ENCODE measurements at regions not wholly inside any gene's neighbourhood (a gene's known extent, or its start where the extent isn't known, plus 50 kb on each side); places are given as distances from the start of the nearest gene placed in this dataset.

DNA sequence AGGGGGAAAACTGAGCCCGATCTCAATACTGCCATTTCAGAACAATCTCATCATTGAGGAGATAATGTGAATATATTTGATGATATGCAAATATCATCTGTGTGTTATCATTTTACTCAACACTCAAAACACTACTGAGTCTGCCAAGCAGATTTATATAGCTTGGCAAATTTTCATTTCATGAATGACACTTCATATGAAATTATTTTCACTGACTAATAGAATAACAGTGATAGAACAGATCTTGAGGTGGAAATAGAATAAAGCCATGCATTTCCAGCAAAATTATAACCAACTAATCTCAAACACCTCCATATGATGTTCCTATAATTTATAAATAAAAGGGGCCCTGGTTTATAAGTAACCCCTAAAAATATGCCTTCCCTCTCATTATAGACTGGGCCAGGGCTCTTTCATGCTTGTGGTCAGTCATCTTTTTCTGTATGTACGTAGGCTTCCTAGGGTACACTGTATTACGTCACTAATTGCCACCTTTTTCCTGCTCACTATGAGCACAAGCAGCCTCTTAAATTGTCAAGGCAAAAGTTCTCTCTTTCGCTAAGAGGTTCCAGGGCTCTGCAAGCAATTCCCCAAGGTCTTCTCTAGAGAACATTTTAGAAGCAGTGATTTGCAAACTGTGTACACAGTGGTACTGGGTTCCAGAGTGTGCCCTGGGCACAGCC is 197.1 kb upstream of the FOXN3 start:
- H3K9me3 ChIP-seq (ENCODE audit: insufficient read depth, low read length) = no peaks in the 10 kb centered on the region
- peaks cover 5% of the 10 kb centered on the region; the same call in 1 of the 2 replicates for H3K79me2 ChIP-seq (ENCODE audit: low read length)
- no peak overlapping the region for H3K4me2 ChIP-seq (ENCODE audit: low read length)
- H3K4me3 ChIP-seq (ENCODE audit: low read length) = no peak overlapping the region
- H2AFZ ChIP-seq (ENCODE audit: low read depth, low read length) = no peak overlapping the region
- TF ChIP-seq, protein P1, sequence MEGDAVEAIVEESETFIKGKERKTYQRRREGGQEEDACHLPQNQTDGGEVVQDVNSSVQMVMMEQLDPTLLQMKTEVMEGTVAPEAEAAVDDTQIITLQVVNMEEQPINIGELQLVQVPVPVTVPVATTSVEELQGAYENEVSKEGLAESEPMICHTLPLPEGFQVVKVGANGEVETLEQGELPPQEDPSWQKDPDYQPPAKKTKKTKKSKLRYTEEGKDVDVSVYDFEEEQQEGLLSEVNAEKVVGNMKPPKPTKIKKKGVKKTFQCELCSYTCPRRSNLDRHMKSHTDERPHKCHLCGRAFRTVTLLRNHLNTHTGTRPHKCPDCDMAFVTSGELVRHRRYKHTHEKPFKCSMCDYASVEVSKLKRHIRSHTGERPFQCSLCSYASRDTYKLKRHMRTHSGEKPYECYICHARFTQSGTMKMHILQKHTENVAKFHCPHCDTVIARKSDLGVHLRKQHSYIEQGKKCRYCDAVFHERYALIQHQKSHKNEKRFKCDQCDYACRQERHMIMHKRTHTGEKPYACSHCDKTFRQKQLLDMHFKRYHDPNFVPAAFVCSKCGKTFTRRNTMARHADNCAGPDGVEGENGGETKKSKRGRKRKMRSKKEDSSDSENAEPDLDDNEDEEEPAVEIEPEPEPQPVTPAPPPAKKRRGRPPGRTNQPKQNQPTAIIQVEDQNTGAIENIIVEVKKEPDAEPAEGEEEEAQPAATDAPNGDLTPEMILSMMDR (IDR thresholded peaks at IDR 0.05; ENCODE audit: low read depth, low read length) = no peak
- TF ChIP-seq EZH2phosphoT487 (IDR thresholded peaks at IDR 0.05; ENCODE audit: low read depth) = no peak
- no peak overlapping the region for H3K27ac ChIP-seq (ENCODE audit: low read length)
- peaks cover 21% of the 10 kb centered on the region for H3K4me1 ChIP-seq (ENCODE audit: low read length)
- no peaks in the 10 kb centered on the region for H3K27me3 ChIP-seq (ENCODE audit: low read depth, low read length)
- no peak overlapping the region for H3K9ac ChIP-seq (ENCODE audit: low read length)
- no peaks in the 10 kb centered on the region for H3K36me3 ChIP-seq (replicated peaks; ENCODE audit: low read depth, low read length)
- no peaks in the 10 kb centered on the region for H4K20me1 ChIP-seq (ENCODE audit: insufficient read depth, low read length)

DNA sequence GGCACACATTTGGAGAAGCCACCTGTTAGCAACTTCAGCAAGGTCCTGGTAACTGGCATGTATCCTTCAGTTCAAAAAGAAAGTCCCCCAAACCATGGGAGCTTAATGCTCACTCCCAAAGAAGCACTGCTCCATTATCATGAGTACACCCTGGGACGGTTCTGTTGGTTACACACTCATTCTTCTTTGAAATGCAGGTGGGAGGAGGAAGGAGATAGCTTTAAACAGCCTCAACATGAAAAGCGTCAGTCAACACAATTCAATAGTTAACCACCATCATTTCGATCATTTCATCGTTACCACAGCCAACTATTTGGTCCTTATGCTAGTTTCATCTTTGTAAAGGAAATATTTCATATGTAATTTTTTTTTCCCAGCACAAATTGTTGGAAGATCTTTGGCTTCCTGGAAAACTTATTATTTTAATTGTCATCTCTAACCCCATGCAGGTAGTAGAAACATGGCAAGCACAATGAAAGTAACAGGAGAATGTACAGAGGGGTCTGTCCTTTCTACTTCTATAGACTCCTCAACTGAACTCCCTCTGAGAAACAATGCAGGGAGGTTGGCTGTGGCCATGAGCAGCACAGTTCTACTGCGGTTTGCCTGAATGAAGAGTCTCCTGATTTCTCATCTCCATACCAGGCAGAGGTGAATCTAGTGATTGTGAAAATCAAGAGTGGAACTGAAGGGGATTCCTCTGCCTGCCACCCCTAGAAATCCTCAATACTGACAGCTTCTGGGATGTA is 196.4 kb upstream of the FOXN3 start:
- H2AFZ ChIP-seq (ENCODE audit: low read depth, low read length) = no peak overlapping the region
- H4K20me1 ChIP-seq (ENCODE audit: insufficient read depth, low read length) = no peaks in the 10 kb centered on the region
- H3K27ac ChIP-seq (ENCODE audit: low read length) = no peak overlapping the region
- TF ChIP-seq, protein P1 (IDR thresholded peaks at IDR 0.05; ENCODE audit: low read depth, low read length) = no peak
- no peak for TF ChIP-seq EZH2phosphoT487 (IDR thresholded peaks at IDR 0.05; ENCODE audit: low read depth)
- no peaks in the 10 kb centered on the region for H3K9me3 ChIP-seq (ENCODE audit: insufficient read depth, low read length)
- no peaks in the 10 kb centered on the region for H3K27me3 ChIP-seq (ENCODE audit: low read depth, low read length)
- H3K4me3 ChIP-seq (ENCODE audit: low read length) = no peak overlapping the region
- H3K79me2 ChIP-seq (ENCODE audit: low read length) = peaks cover 5% of the 10 kb centered on the region; the same call in 1 of the 2 replicates
- H3K4me1 ChIP-seq (ENCODE audit: low read length) = peaks cover 21% of the 10 kb centered on the region
- no peak overlapping the region for H3K9ac ChIP-seq (ENCODE audit: low read length)
- no peak overlapping the region for H3K4me2 ChIP-seq (ENCODE audit: low read length)
- no peaks in the 10 kb centered on the region for H3K36me3 ChIP-seq (replicated peaks; ENCODE audit: low read depth, low read length)

DNA sequence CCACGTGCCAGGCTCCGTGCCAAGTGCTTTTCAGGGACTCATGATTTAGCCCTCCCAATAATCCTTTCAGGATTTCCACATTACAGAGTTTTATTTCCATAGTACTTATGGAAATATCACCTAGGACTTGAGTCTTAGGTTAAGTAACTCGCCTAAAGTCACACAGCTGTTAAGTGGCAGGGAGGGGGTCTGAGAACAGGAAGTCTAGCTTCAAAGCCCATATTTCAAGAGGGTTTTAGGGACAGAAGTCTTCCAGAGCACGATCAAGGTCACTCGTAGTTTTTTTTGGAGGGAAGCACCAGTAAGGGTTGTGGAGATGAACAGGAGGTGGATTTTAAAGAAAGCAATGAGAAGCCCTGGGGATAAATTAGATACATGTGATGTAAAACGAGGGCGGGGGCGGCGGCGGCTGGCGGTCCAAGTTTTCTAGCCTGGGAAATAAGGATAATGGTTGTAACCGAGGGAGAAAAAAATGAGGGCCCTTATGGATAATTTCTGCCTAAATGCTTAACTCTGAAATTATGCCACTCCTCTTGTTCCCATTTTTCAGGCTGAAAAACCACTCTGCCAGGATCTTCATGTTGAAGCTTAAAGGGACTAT is 192.6 kb upstream of the FOXN3 start:
- Histone ChIP-seq H3K9me3 (ENCODE audit: insufficient read depth, low read length) (peaks cover 3% of the 10 kb centered on the region; the same call in 1 of the 2 replicates), H4K20me1 (ENCODE audit: insufficient read depth, low read length) (no peaks in the 10 kb centered on the region), H3K4me1 (ENCODE audit: low read length) (peaks cover 5% of the 10 kb centered on the region), H3K4me3 (ENCODE audit: low read length) (no peak overlapping the region), H2AFZ (ENCODE audit: low read depth, low read length) (no peak overlapping the region), H3K9ac (ENCODE audit: low read length) (no peak overlapping the region), H3K27ac (ENCODE audit: low read length) (no peak overlapping the region), H3K4me2 (ENCODE audit: low read length) (no peak overlapping the region), H3K27me3 (ENCODE audit: low read depth, low read length) (no peaks in the 10 kb centered on the region), H3K36me3 (replicated peaks; ENCODE audit: low read depth, low read length) (no peaks in the 10 kb centered on the region), H3K79me2 (ENCODE audit: low read length) (no peaks in the 10 kb centered on the region)
- TF ChIP-seq, protein P1 (IDR thresholded peaks at IDR 0.05; ENCODE audit: low read depth, low read length) = no peak
- no peak for TF ChIP-seq EZH2phosphoT487 (IDR thresholded peaks at IDR 0.05; ENCODE audit: low read depth)

DNA sequence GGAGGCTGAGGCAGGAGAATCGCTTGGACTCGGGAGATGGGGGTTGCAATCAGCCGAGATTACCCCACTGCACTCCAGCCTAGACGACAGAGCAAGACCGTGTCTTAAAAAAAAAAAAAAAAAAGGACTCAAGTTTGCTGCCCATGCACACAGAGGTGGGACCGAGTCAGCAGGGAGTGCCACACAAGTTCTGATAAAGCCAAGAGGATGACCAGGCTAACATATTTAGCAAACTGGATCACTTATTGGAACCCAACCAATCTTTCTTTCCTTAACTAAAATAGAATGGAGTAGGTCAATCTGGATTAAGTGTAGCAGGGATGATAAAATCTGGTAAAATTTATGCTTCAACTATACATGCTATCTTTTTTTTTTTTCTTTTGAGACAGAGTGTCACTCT is 190.4 kb upstream of the FOXN3 start:
- peaks cover 3% of the 10 kb centered on the region; the same call in 1 of the 2 replicates for H3K9me3 ChIP-seq (ENCODE audit: insufficient read depth, low read length)
- H3K4me2 ChIP-seq (ENCODE audit: low read length) = no peak overlapping the region
- no peaks in the 10 kb centered on the region for H4K20me1 ChIP-seq (ENCODE audit: insufficient read depth, low read length)
- H3K4me3 ChIP-seq (ENCODE audit: low read length) = no peak overlapping the region
- H3K4me1 ChIP-seq (ENCODE audit: low read length) = no peaks in the 10 kb centered on the region
- no peak overlapping the region for H3K27ac ChIP-seq (ENCODE audit: low read length)
- no peaks in the 10 kb centered on the region for H3K36me3 ChIP-seq (replicated peaks; ENCODE audit: low read depth, low read length)
- H3K27me3 ChIP-seq (ENCODE audit: low read depth, low read length) = no peaks in the 10 kb centered on the region
- TF ChIP-seq EZH2phosphoT487 (IDR thresholded peaks at IDR 0.05; ENCODE audit: low read depth) = no peak
- TF ChIP-seq, protein P1 (IDR thresholded peaks at IDR 0.05; ENCODE audit: low read depth, low read length) = no peak
- no peak overlapping the region for H2AFZ ChIP-seq (ENCODE audit: low read depth, low read length)
- no peaks in the 10 kb centered on the region for H3K79me2 ChIP-seq (ENCODE audit: low read length)
- H3K9ac ChIP-seq (ENCODE audit: low read length) = no peak overlapping the region

Data from OCI-LY3 (cell line).